ENCODE measurements at regions not wholly inside any gene's neighbourhood (a gene's known extent, or its start where the extent isn't known, plus 50 kb on each side); places are given as distances from the start of the nearest gene placed in this dataset.

GRCh38 chr6:77026341-77026740 lies 436.9 kb downstream of the HTR1B start:
- intact Hi-C loops (cut with micrococcal nuclease; ENCODE audit: unreplicated experiment) (no loop called here), in situ Hi-C loops (cut with HindIII; ENCODE audit: low pct_unique_long_range_greater_than_20kb, low sequenced_read_pairs) (no loop called here)
- H3K4me1 ChIP-seq (ENCODE audit: control insufficient read depth, insufficient read depth, low read length): peaks cover 4% of the 10 kb centered on the region; the same call in 1 of the 2 replicates
- CTCF ChIA-PET: no interaction called here
- H3K27ac ChIP-seq (ENCODE audit: low read length): peak overlapping the region; percentile 8; the same call in 1 of the 2 replicates
- no peaks in the 10 kb centered on the region for H3K9me3 ChIP-seq (ENCODE audit: control insufficient read depth, insufficient read depth, low read depth, low read length)
- POLR2A ChIA-PET: no interaction called here
- H3K36me3 ChIP-seq (ENCODE audit: control insufficient read depth, insufficient read depth, low read length): no peaks in the 10 kb centered on the region
- DNase-seq (ENCODE audit: low read depth, low spot score): no peak
- no peak for ATAC-seq
- H3K27me3 ChIP-seq (ENCODE audit: control insufficient read depth, insufficient read depth, low read length): no peaks in the 10 kb centered on the region
- no TSS peak for BruUV-seq (replicated peaks)
- no peak for TF ChIP-seq TCF7L2 (IDR thresholded peaks at IDR 0.05; ENCODE audit: low read depth, low read length)
- no peak for TF ChIP-seq REST (IDR thresholded peaks at IDR 0.05; ENCODE audit: insufficient read depth in 1 of 2, low read depth in 2 of 2, low read length in 1 of 2)
- no peak for TF ChIP-seq SIN3A (IDR thresholded peaks at IDR 0.05; ENCODE audit: borderline replicate concordance, insufficient read depth, low read depth, low read length)
- no peak for TF ChIP-seq POLR2AphosphoS5 (IDR thresholded peaks at IDR 0.05; ENCODE audit: low read depth, low read length)
- TF ChIP-seq CTCF (IDR thresholded peaks at IDR 0.05): no peak
- H3K4me3 ChIP-seq (ENCODE audit: low read depth in 2 of 2, low read length in 2 of 2): no peak overlapping the region

GRCh38 chr6:77025736-77026223 lies 437.5 kb downstream of the HTR1B start:
- Histone ChIP-seq H3K36me3 (ENCODE audit: control insufficient read depth, insufficient read depth, low read length) (no peaks in the 10 kb centered on the region), H3K27ac (ENCODE audit: low read length) (peak overlapping the region; percentile 8), H3K4me3 (ENCODE audit: low read depth in 2 of 2, low read length in 2 of 2) (no peak overlapping the region), H3K9me3 (ENCODE audit: control insufficient read depth, insufficient read depth, low read depth, low read length) (no peaks in the 10 kb centered on the region), H3K27me3 (ENCODE audit: control insufficient read depth, insufficient read depth, low read length) (no peaks in the 10 kb centered on the region), H3K4me1 (ENCODE audit: control insufficient read depth, insufficient read depth, low read length) (peaks cover 4% of the 10 kb centered on the region; the same call in 1 of the 2 replicates)
- POLR2A ChIA-PET: no interaction called here
- no peak for DNase-seq (ENCODE audit: low read depth, low spot score)
- peak; percentile 56; the same call in 1 of the 2 replicates for ATAC-seq
- in situ Hi-C loops (cut with HindIII; ENCODE audit: low pct_unique_long_range_greater_than_20kb, low sequenced_read_pairs) (no loop called here), intact Hi-C loops (cut with micrococcal nuclease; ENCODE audit: unreplicated experiment) (no loop called here)
- CTCF ChIA-PET: no interaction called here
- TF ChIP-seq CTCF (IDR thresholded peaks at IDR 0.05) (no peak), POLR2AphosphoS5 (IDR thresholded peaks at IDR 0.05; ENCODE audit: low read depth, low read length) (no peak), REST (IDR thresholded peaks at IDR 0.05; ENCODE audit: insufficient read depth in 1 of 2, low read depth in 2 of 2, low read length in 1 of 2) (no peak), TCF7L2 (IDR thresholded peaks at IDR 0.05; ENCODE audit: low read depth, low read length) (no peak), SIN3A (IDR thresholded peaks at IDR 0.05; ENCODE audit: borderline replicate concordance, insufficient read depth, low read depth, low read length) (no peak)
- no TSS peak for BruUV-seq (replicated peaks)

Measured in Panc1 (cell line).